ENCODE measurements at regions not wholly inside any gene's neighbourhood (a gene's known extent, or its start where the extent isn't known, plus 50 kb on each side); places are given as distances from the start of the nearest gene placed in this dataset.

- Histone ChIP-seq H3K36me3 (no peaks in the 10 kb centered on the region), H3K4me3 (no peak overlapping the region), H3K27me3 (no peaks in the 10 kb centered on the region), H3K27ac (no peak overlapping the region), H3K9me3 (no peaks in the 10 kb centered on the region), H3K4me1 (no peaks in the 10 kb centered on the region)
- DNase-seq (ENCODE audit: extremely low spot score in 2 of 2): no peak
- intact Hi-C loops (cut with DNase I): no loop called here
- no peak for TF ChIP-seq CTCF (IDR thresholded peaks at IDR 0.05)
These were observed 423.3 kb downstream of the TMEM135 start for GRCh38 chr11:87460842-87461637.

- no peak for DNase-seq (ENCODE audit: extremely low spot score in 2 of 2)
- H3K4me1 ChIP-seq: no peaks in the 10 kb centered on the region
- H3K9me3 ChIP-seq: no peaks in the 10 kb centered on the region
- no peak overlapping the region for H3K27ac ChIP-seq
- H3K36me3 ChIP-seq: no peaks in the 10 kb centered on the region
- no peak overlapping the region for H3K4me3 ChIP-seq
- intact Hi-C loops (cut with DNase I): no loop called here
- no peaks in the 10 kb centered on the region for H3K27me3 ChIP-seq
- TF ChIP-seq CTCF (IDR thresholded peaks at IDR 0.05) (no peak), POLR2AphosphoS5 (IDR thresholded peaks at IDR 0.05; ENCODE audit: insufficient read depth in 1 of 2, low read depth in 1 of 2) (no peak), POLR2A (IDR thresholded peaks at IDR 0.05) (no peak)
These were observed 422.5 kb downstream of the TMEM135 start for GRCh38 chr11:87460279-87460678.

- Histone ChIP-seq H3K36me3 (no peaks in the 10 kb centered on the region), H3K4me1 (no peaks in the 10 kb centered on the region), H3K4me3 (no peak overlapping the region), H3K9me3 (no peaks in the 10 kb centered on the region), H3K27ac (no peak overlapping the region), H3K27me3 (no peaks in the 10 kb centered on the region)
- intact Hi-C loops (cut with DNase I): no loop called here
- no peak for DNase-seq (ENCODE audit: extremely low spot score in 2 of 2)
- no peak for TF ChIP-seq POLR2AphosphoS5 (IDR thresholded peaks at IDR 0.05; ENCODE audit: insufficient read depth in 1 of 2, low read depth in 1 of 2)
- TF ChIP-seq CTCF (IDR thresholded peaks at IDR 0.05): no peak
- TF ChIP-seq POLR2A (IDR thresholded peaks at IDR 0.05): no peak
These were observed 421.6 kb downstream of the TMEM135 start for GRCh38 chr11:87459351-87459750.

- Histone ChIP-seq H3K27ac (no peak overlapping the region), H3K36me3 (no peaks in the 10 kb centered on the region), H3K4me1 (no peaks in the 10 kb centered on the region), H3K4me3 (no peak overlapping the region), H3K27me3 (no peaks in the 10 kb centered on the region), H3K9me3 (no peaks in the 10 kb centered on the region)
- no peak for DNase-seq (ENCODE audit: extremely low spot score in 2 of 2)
- TF ChIP-seq CTCF (IDR thresholded peaks at IDR 0.05) (no peak), POLR2A (IDR thresholded peaks at IDR 0.05) (no peak), POLR2AphosphoS5 (IDR thresholded peaks at IDR 0.05; ENCODE audit: insufficient read depth in 1 of 2, low read depth in 1 of 2) (no peak)
- intact Hi-C loops (cut with DNase I): no loop called here
These were observed 418.8 kb downstream of the TMEM135 start for GRCh38 chr11:87456499-87456898.

GRCh38 chr11:87455180-87455579, 417.4 kb downstream of the TMEM135 start:
- intact Hi-C loops (cut with DNase I): no loop called here

More at GRCh38 chr11:87455180-87455579, 417.4 kb downstream of the TMEM135 start:
- no peak overlapping the region for H3K4me3 ChIP-seq
- no peaks in the 10 kb centered on the region for H3K4me1 ChIP-seq
- no peak for DNase-seq (ENCODE audit: extremely low spot score in 2 of 2)
- no peaks in the 10 kb centered on the region for H3K36me3 ChIP-seq
- no peak for TF ChIP-seq CTCF (IDR thresholded peaks at IDR 0.05)
- TF ChIP-seq POLR2AphosphoS5 (IDR thresholded peaks at IDR 0.05; ENCODE audit: insufficient read depth in 1 of 2, low read depth in 1 of 2): no peak
- no peak for TF ChIP-seq POLR2A (IDR thresholded peaks at IDR 0.05)
- H3K27me3 ChIP-seq: no peaks in the 10 kb centered on the region
- no peak overlapping the region for H3K27ac ChIP-seq
- H3K9me3 ChIP-seq: no peaks in the 10 kb centered on the region

All from vagina (tissue), 2 donors.